Effector CD4-positive, alpha-beta T cell (primary cell): ENCODE measurements at regions not wholly inside any gene's neighbourhood (a gene's known extent, or its start where the extent isn't known, plus 50 kb on each side); places are given as distances from the start of the nearest gene placed in this dataset.

Experiments used
- DNase-seq: peaks from one replicate; pipeline ENCODE4 v3.0.0-alpha.2; 2020

GRCh38 chr13:33373624-33374023 is 88.1 kb upstream of the STARD13 start:
- DNase-seq: no peak

GRCh38 chr13:33375421-33375820 is 89.9 kb upstream of the STARD13 start:
- DNase-seq: no peak

- DNase-seq: no peak
Measured at GRCh38 chr13:33376212-33376611, 90.7 kb upstream of the STARD13 start.

GRCh38 chr13:33377411-33377810 is 91.9 kb upstream of the STARD13 start:
- DNase-seq: no peak

GRCh38 chr13:33377825-33378224 is 92.3 kb upstream of the STARD13 start:
- no peak for DNase-seq

GRCh38 chr13:33379608-33380007 is 94.1 kb upstream of the STARD13 start:
- DNase-seq: no peak

- DNase-seq: no peak
Measured at GRCh38 chr13:33380487-33381079, 95.0 kb upstream of the STARD13 start.

GRCh38 chr13:33381180-33381579 is 95.6 kb upstream of the STARD13 start:
- no peak for DNase-seq

- no peak for DNase-seq
Measured at GRCh38 chr13:33381906-33382305, 96.4 kb upstream of the STARD13 start.

GRCh38 chr13:33383724-33384577 is 98.4 kb upstream of the STARD13 start:
- no peak for DNase-seq

GRCh38 chr13:33388286-33388998 is 102.9 kb upstream of the STARD13 start:
- DNase-seq: no peak

GRCh38 chr13:33392794-33393405 is 107.3 kb upstream of the STARD13 start:
- DNase-seq: no peak

- DNase-seq: no peak
Measured at GRCh38 chr13:33394294-33394932, 108.9 kb upstream of the STARD13 start.

GRCh38 chr13:33401238-33401637 is 115.7 kb upstream of the STARD13 start:
- no peak for DNase-seq

GRCh38 chr13:33402975-33403374 is 117.4 kb upstream of the STARD13 start:
- DNase-seq: no peak

GRCh38 chr13:33403807-33404362 is 118.3 kb upstream of the STARD13 start:
- DNase-seq: no peak

- DNase-seq: no peak
Measured at GRCh38 chr13:33405371-33405770, 119.8 kb upstream of the STARD13 start.

- DNase-seq: no peak
Measured at GRCh38 chr13:33409673-33410510, 124.3 kb upstream of the STARD13 start.

GRCh38 chr13:33410619-33411018 is 125.1 kb upstream of the STARD13 start:
- DNase-seq: no peak

GRCh38 chr13:33411312-33411711 is 125.8 kb upstream of the STARD13 start:
- no peak for DNase-seq

- DNase-seq: no peak
Measured at GRCh38 chr13:33415822-33416221, 130.3 kb upstream of the STARD13 start.
